ENCODE measurements at regions not wholly inside any gene's neighbourhood (a gene's known extent, or its start where the extent isn't known, plus 50 kb on each side); places are given as distances from the start of the nearest gene placed in this dataset.

DNA sequence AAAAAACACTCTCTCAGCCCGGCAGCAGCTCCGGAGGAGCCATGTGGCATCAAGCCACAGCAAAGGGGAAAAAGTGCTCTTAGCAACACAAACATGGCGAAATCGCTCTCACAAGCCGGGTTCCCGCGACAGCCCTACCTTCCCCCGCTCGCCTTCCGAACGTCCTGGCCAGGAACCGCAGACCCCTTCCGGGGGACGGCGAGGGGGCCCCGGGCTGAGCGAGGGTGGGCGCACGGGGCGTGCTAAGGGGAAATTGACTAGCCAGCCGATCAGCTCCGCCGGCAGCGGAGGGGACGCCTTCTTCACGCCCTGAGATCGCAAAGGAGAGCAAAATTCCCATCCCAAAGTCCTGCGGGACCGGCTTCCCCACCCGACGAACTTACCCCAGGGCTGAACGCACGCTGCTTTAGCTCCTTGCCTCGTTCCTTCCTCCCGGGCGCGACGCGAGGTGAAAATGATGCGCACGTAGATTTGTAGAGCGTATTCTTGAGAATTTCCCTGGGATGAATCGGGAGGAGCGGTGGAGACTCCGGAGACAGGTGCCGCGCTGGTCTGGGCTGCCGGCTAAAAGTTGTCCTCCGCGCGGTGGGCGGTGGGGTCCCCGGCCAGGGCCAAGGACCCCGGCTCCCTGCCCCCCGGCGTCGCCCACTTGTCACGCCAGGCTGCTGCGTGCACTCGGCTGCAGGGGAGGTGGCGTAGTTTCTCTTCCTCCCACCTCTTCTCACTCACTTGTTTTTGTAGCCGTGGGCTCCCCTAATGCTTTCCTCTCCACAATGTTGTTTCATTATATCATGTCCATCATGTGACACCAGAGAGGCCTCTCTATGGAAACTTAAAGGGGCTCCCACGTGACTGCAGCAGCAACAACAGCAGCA is 220.1 kb upstream of the MKLN1 start:
- no peak for TF ChIP-seq CTCF (conservative IDR thresholded peaks at IDR 0.05; ENCODE audit: control insufficient read depth, insufficient read depth, low read depth, low read length)
- peak; percentile 84 for DNase-seq (ENCODE audit: low read depth)
- peak overlapping the region; percentile 91 for H3K4me3 ChIP-seq (ENCODE audit: control insufficient read depth, low read depth, low read length)

GRCh38 chr7:131108212-131108940 is 219.3 kb upstream of the MKLN1 start:
- no peak for TF ChIP-seq CTCF (conservative IDR thresholded peaks at IDR 0.05; ENCODE audit: control insufficient read depth, insufficient read depth, low read depth, low read length)
- DNase-seq (ENCODE audit: low read depth): peak; percentile 33
- peak overlapping the region; percentile 91 for H3K4me3 ChIP-seq (ENCODE audit: control insufficient read depth, low read depth, low read length)

DNA sequence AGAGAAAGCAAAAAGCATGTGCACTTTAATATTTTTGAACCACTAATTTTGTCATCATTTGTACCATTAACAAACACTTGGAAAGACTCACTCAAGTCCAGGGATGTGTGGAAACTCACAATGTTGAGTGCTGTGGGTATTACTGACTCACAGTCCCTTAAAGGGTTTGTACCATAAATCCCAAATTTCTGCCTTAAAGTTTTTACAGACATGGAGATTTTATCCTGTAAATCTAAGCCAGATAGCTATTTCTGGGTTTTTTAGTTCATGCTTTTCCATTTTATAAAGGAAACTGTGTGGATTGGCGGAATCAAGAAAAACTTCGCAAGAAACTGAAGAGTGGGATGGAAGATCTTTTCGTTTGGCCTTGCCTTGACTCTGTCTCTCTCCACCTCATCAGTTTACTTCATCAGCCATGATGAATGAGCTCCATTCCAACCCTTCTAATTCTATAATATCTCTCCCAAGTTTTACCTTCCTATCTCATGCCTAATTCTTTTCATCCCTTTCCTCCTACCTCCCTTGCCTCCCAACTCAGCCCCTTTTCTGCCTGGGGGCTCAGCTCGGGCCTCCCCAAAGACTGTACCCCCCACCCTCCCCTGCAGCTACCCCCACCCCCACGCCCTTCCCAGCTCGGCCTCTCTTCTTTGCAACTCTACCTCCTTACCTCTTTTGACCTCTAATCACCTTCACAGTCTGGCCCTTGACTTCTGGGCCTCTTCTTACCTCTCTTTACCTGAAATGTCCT is 218.5 kb upstream of the MKLN1 start:
- peak; percentile 77 for DNase-seq (ENCODE audit: low read depth)
- peak overlapping the region; percentile 91 for H3K4me3 ChIP-seq (ENCODE audit: control insufficient read depth, low read depth, low read length)
- TF ChIP-seq CTCF (conservative IDR thresholded peaks at IDR 0.05; ENCODE audit: control insufficient read depth, insufficient read depth, low read depth, low read length): no peak

- peak; percentile 83 for DNase-seq (ENCODE audit: low read depth)
- peak overlapping the region; percentile 91 for H3K4me3 ChIP-seq (ENCODE audit: control insufficient read depth, low read depth, low read length)
- no peak for TF ChIP-seq CTCF (conservative IDR thresholded peaks at IDR 0.05; ENCODE audit: control insufficient read depth, insufficient read depth, low read depth, low read length)
Measured at GRCh38 chr7:131109759-131110296, 217.8 kb upstream of the MKLN1 start.

- peak; percentile 68 for DNase-seq (ENCODE audit: low read depth)
- peak overlapping the region; percentile 91 for H3K4me3 ChIP-seq (ENCODE audit: control insufficient read depth, low read depth, low read length)
- no peak for TF ChIP-seq CTCF (conservative IDR thresholded peaks at IDR 0.05; ENCODE audit: control insufficient read depth, insufficient read depth, low read depth, low read length)
Measured at GRCh38 chr7:131110297-131111080, 217.2 kb upstream of the MKLN1 start.

Measured in fibroblast of mammary gland (primary cell).